ENCODE measurements at regions not wholly inside any gene's neighbourhood (a gene's known extent, or its start where the extent isn't known, plus 50 kb on each side); places are given as distances from the start of the nearest gene placed in this dataset.

GRCh38 chr6:80976336-80976735 is 776.1 kb downstream of the TENT5A start:
- H3K27ac ChIP-seq (ENCODE audit: low read depth, low read length, poor library complexity, severe bottlenecking): no peak overlapping the region
- no peak for DNase-seq (ENCODE audit: low spot score)
- no peaks in the 10 kb centered on the region for H4K20me1 ChIP-seq (ENCODE audit: insufficient read depth, low read length)
- H3K79me2 ChIP-seq (ENCODE audit: insufficient read depth, low read depth, low read length): no peaks in the 10 kb centered on the region
- POLR2A ChIA-PET: no interaction called here
- H2AFZ ChIP-seq (ENCODE audit: low read length): no peak overlapping the region
- H3K9me2 ChIP-seq (ENCODE audit: insufficient read depth, low read length): no peaks in the 10 kb centered on the region
- TF ChIP-seq CTCF (conservative IDR thresholded peaks at IDR 0.05; ENCODE audit: low read length) (no peak), EZH2phosphoT487 (IDR thresholded peaks at IDR 0.05; ENCODE audit: borderline replicate concordance, low read depth, low read length) (no peak)
- CTCF ChIA-PET (ENCODE audit: unreplicated experiment): no interaction called here
- H3K4me1 ChIP-seq (ENCODE audit: insufficient read depth, low read length, poor library complexity, severe bottlenecking): no peaks in the 10 kb centered on the region
- no peaks in the 10 kb centered on the region for H3K36me3 ChIP-seq (ENCODE audit: insufficient read depth, low read length)
- no TSS peak for BruUV-seq (replicated peaks)
- H3K4me3 ChIP-seq (ENCODE audit: low read depth, low read length, poor library complexity, severe bottlenecking): no peak overlapping the region
- intact Hi-C loops (cut with micrococcal nuclease; ENCODE audit: unreplicated experiment): no loop called here
- no peaks in the 10 kb centered on the region for H3K9me3 ChIP-seq (ENCODE audit: low read length)
- H3K4me2 ChIP-seq (ENCODE audit: low read length): no peak overlapping the region

GRCh38 chr6:80974579-80974978 is 777.9 kb downstream of the TENT5A start:
- Histone ChIP-seq H3K4me2 (ENCODE audit: low read length) (no peak overlapping the region), H4K20me1 (ENCODE audit: insufficient read depth, low read length) (no peaks in the 10 kb centered on the region), H3K36me3 (ENCODE audit: insufficient read depth, low read length) (no peaks in the 10 kb centered on the region), H3K9me3 (ENCODE audit: low read length) (no peaks in the 10 kb centered on the region), H3K79me2 (ENCODE audit: insufficient read depth, low read depth, low read length) (no peaks in the 10 kb centered on the region), H3K9me2 (ENCODE audit: insufficient read depth, low read length) (no peaks in the 10 kb centered on the region), H3K4me1 (ENCODE audit: insufficient read depth, low read length, poor library complexity, severe bottlenecking) (no peaks in the 10 kb centered on the region), H3K4me3 (ENCODE audit: low read depth, low read length, poor library complexity, severe bottlenecking) (no peak overlapping the region), H3K27ac (ENCODE audit: low read depth, low read length, poor library complexity, severe bottlenecking) (no peak overlapping the region), H2AFZ (ENCODE audit: low read length) (no peak overlapping the region)
- intact Hi-C loops (cut with micrococcal nuclease; ENCODE audit: unreplicated experiment): no loop called here
- TF ChIP-seq EZH2phosphoT487 (IDR thresholded peaks at IDR 0.05; ENCODE audit: borderline replicate concordance, low read depth, low read length) (no peak), CTCF (conservative IDR thresholded peaks at IDR 0.05; ENCODE audit: low read length) (no peak)
- no TSS peak for BruUV-seq (replicated peaks)
- no peak for DNase-seq (ENCODE audit: low spot score)
- ChIA-PET CTCF (ENCODE audit: unreplicated experiment) (no interaction called here), POLR2A (interaction anchor here (1.0 kb wide), 1 partner anchor 28 kb away, joined by 4 read pairs; no protein-coding TSS in a partner anchor)

GRCh38 chr6:80969439-80969838 is 783.0 kb downstream of the TENT5A start:
- POLR2A ChIA-PET: interaction anchor here (0.5 to 0.6 kb wide), 2 partner anchors 27 to 298 kb away, joined by 3 read pairs; no protein-coding TSS in a partner anchor
- intact Hi-C loops (cut with micrococcal nuclease; ENCODE audit: unreplicated experiment): no loop called here
- Histone ChIP-seq H3K4me1 (ENCODE audit: insufficient read depth, low read length, poor library complexity, severe bottlenecking) (no peaks in the 10 kb centered on the region), H3K27ac (ENCODE audit: low read depth, low read length, poor library complexity, severe bottlenecking) (no peak overlapping the region), H3K79me2 (ENCODE audit: insufficient read depth, low read depth, low read length) (no peaks in the 10 kb centered on the region), H3K9me2 (ENCODE audit: insufficient read depth, low read length) (no peaks in the 10 kb centered on the region), H3K9me3 (ENCODE audit: low read length) (no peaks in the 10 kb centered on the region), H2AFZ (ENCODE audit: low read length) (no peak overlapping the region), H3K4me2 (ENCODE audit: low read length) (no peak overlapping the region), H3K36me3 (ENCODE audit: insufficient read depth, low read length) (no peaks in the 10 kb centered on the region), H4K20me1 (ENCODE audit: insufficient read depth, low read length) (no peaks in the 10 kb centered on the region), H3K4me3 (ENCODE audit: low read depth, low read length, poor library complexity, severe bottlenecking) (no peak overlapping the region)
- no peak for TF ChIP-seq EZH2phosphoT487 (IDR thresholded peaks at IDR 0.05; ENCODE audit: borderline replicate concordance, low read depth, low read length)
- TF ChIP-seq CTCF (conservative IDR thresholded peaks at IDR 0.05; ENCODE audit: low read length): no peak
- BruUV-seq (replicated peaks): no TSS peak
- DNase-seq (ENCODE audit: low spot score): no peak
- CTCF ChIA-PET (ENCODE audit: unreplicated experiment): no interaction called here
